GM23338 (cell line): ENCODE measurements at regions not wholly inside any gene's neighbourhood (a gene's known extent, or its start where the extent isn't known, plus 50 kb on each side); places are given as distances from the start of the nearest gene placed in this dataset.

Experiments used
- ATAC-seq: fragments of 200-7000 bp; cut with Tn5 transposase; 3 replicates; pipeline ENCODE4 v1.9.1; 2020
- DNase-seq: peaks from one replicate; pipeline ENCODE4 v3.0.0-alpha.2; 2015; ENCODE audit warnings: low spot score
- H2AFZ ChIP-seq: fragments of 200-600 bp; sonication (generic); 2 replicates; pipeline ENCODE4 v1.8.0; 2016; ENCODE audit warnings: antibody characterized with exemption, mild to moderate bottlenecking, moderate library complexity
- H3F3A ChIP-seq: fragments of 200-600 bp; sonication (generic); replicated peaks from 2 replicates; pipeline ENCODE4 v1.8.0; 2017; ENCODE audit warnings: antibody characterized with exemption, mixed run types, low read depth
- H3K27ac ChIP-seq: fragments of 200-600 bp; sonication (generic); 2 replicates; pipeline ENCODE4 v1.6.1; 2016; ENCODE audit warnings: low read depth
- H3K27me3 ChIP-seq: fragments of 200-600 bp; sonication (generic); 2 replicates; pipeline ENCODE4 v1.8.0; 2016; ENCODE audit warnings: mild to moderate bottlenecking, mixed run types, moderate library complexity; ENCODE audit not compliant: insufficient read depth
- H3K36me3 ChIP-seq: fragments of 200-600 bp; sonication (generic); 2 replicates; pipeline ENCODE4 v1.8.0; 2016; ENCODE audit warnings: mild to moderate bottlenecking; ENCODE audit not compliant: insufficient read depth
- H3K4me1 ChIP-seq: fragments of 200-600 bp; sonication (generic); 2 replicates; pipeline ENCODE4 v1.8.0; 2016; ENCODE audit warnings: mild to moderate bottlenecking, moderate library complexity; ENCODE audit not compliant: insufficient read depth
- H3K4me2 ChIP-seq: fragments of 200-600 bp; sonication (generic); 2 replicates; pipeline ENCODE4 v1.7.1; 2017; ENCODE audit warnings: mixed run types
- H3K4me3 ChIP-seq: fragments of 200-600 bp; sonication (generic); 2 replicates; pipeline ENCODE4 v1.6.1; 2016; ENCODE audit warnings: mixed run types
- H3K79me2 ChIP-seq: fragments of 200-600 bp; sonication (generic); replicated peaks from 2 replicates; pipeline ENCODE4 v1.8.0; 2017; ENCODE audit warnings: mild to moderate bottlenecking; ENCODE audit not compliant: insufficient read depth
- H3K9me2 ChIP-seq: fragments of 200-600 bp; sonication (generic); 2 replicates; pipeline ENCODE4 v1.8.0; 2017; ENCODE audit not compliant: insufficient read depth
- H4K20me1 ChIP-seq: fragments of 200-600 bp; sonication (generic); replicated peaks from 2 replicates; pipeline ENCODE4 v1.8.0; 2017; ENCODE audit warnings: mild to moderate bottlenecking; ENCODE audit not compliant: insufficient read depth
- H3K27ac Mint-ChIP-seq: 2 replicates; pipeline ENCODE4 v1.8.0; 2020; ENCODE audit warnings: inconsistent platforms, mild to moderate bottlenecking, moderate library complexity, mixed read lengths
- H3K27me3 Mint-ChIP-seq: 3 replicates; pipeline ENCODE4 v1.8.0; 2022; ENCODE audit warnings: low read depth, mild to moderate bottlenecking, moderate library complexity, mixed read lengths, inconsistent platforms; ENCODE audit not compliant: insufficient read depth, poor library complexity
- H3K36me3 Mint-ChIP-seq: 3 replicates; pipeline ENCODE4 v1.8.0; 2021; ENCODE audit warnings: low read depth, mild to moderate bottlenecking, inconsistent platforms, moderate library complexity, mixed read lengths
- H3K4me1 Mint-ChIP-seq: 3 replicates; pipeline ENCODE4 v1.8.0; 2020; ENCODE audit warnings: mild to moderate bottlenecking, inconsistent platforms, mixed read lengths
- H3K4me3 Mint-ChIP-seq: 3 replicates; pipeline ENCODE4 v1.8.0; 2021; ENCODE audit warnings: moderate library complexity, mild to moderate bottlenecking, inconsistent platforms, mixed read lengths
- H3K9me3 Mint-ChIP-seq: 3 replicates; pipeline ENCODE4 v1.8.0; 2020; ENCODE audit warnings: moderate library complexity, mild to moderate bottlenecking, inconsistent platforms, mixed read lengths
- CREB1 ChIP-seq: fragments of 250-450 bp; sonication (Bioruptor Pico); IDR thresholded peaks from 2 replicates; pipeline ENCODE4 v1.5.0; 2020; ENCODE audit warnings: low read depth, mild to moderate bottlenecking, moderate library complexity
- CTCF ChIP-seq, 2 experiments: fragments of 200-600 bp in 1 of 2; sonication (generic) in 1 of 2; conservative IDR thresholded peaks; 2 replicates each; pipeline versions ENCODE4 v1.5.1 to v1.6.1; 2016 to 2017; ENCODE audit warnings: antibody characterized with exemption in 2 of 2, low read depth in 2 of 2, mild to moderate bottlenecking in 2 of 2, moderate library complexity in 1 of 2
- ETS1 ChIP-seq: IDR thresholded peaks from 2 replicates; pipeline ENCODE4 v1.6.1; 2016; ENCODE audit warnings: antibody characterized with exemption
- EZH2 ChIP-seq: fragments of 200-600 bp; sonication (generic); IDR thresholded peaks from one replicate; pipeline ENCODE4 v1.8.0; 2017; ENCODE audit warnings: antibody characterized with exemption, mild to moderate bottlenecking, low read depth; ENCODE audit not compliant: unreplicated experiment
- EZH2phosphoT487 ChIP-seq: fragments of 200-600 bp; sonication (generic); IDR thresholded peaks from one replicate; pipeline ENCODE4 v1.8.1; 2018; ENCODE audit warnings: antibody characterized with exemption; ENCODE audit not compliant: unreplicated experiment
- JUNB ChIP-seq: IDR thresholded peaks from one replicate; pipeline ENCODE4 v1.6.1; 2016; ENCODE audit warnings: antibody characterized with exemption; ENCODE audit not compliant: unreplicated experiment
- NANOG ChIP-seq: IDR thresholded peaks from 2 replicates; pipeline ENCODE4 v1.6.1; 2016; ENCODE audit warnings: antibody characterized with exemption, borderline replicate concordance
- POLR2AphosphoS5 ChIP-seq: IDR thresholded peaks from 2 replicates; pipeline ENCODE4 v1.6.1; 2016; ENCODE audit warnings: antibody characterized with exemption, low read depth
- REST ChIP-seq: IDR thresholded peaks from one replicate; pipeline ENCODE4 v1.6.1; 2018; ENCODE audit warnings: antibody characterized with exemption; ENCODE audit not compliant: unreplicated experiment
- STAT1 ChIP-seq: IDR thresholded peaks from one replicate; pipeline ENCODE4 v1.6.1; 2016; ENCODE audit warnings: antibody characterized with exemption; ENCODE audit not compliant: unreplicated experiment
- ZNF114 ChIP-seq: fragments of 250-450 bp; sonication (Bioruptor Pico); IDR thresholded peaks from 2 replicates; pipeline ENCODE4 v1.5.0; 2020; ENCODE audit warnings: mild to moderate bottlenecking, moderate library complexity
- ZNF331 ChIP-seq: fragments of 250-450 bp; sonication (Bioruptor Pico); IDR thresholded peaks from 2 replicates; pipeline ENCODE4 v1.5.0; 2020; ENCODE audit warnings: low read depth, mild to moderate bottlenecking, moderate library complexity
- ZNF462 ChIP-seq: fragments of 250-450 bp; sonication (Bioruptor Pico); IDR thresholded peaks from 2 replicates; pipeline ENCODE4 v1.5.0; 2020; ENCODE audit warnings: mild to moderate bottlenecking, moderate library complexity

- no peaks in the 10 kb centered on the region for H3K27me3 ChIP-seq
- Mint-ChIP-seq H3K9me3 (no peaks in the 10 kb centered on the region), H3K4me3 (no peak overlapping the region), H3K4me1 (peaks cover 49% of the 10 kb centered on the region), H3K36me3 (no peaks in the 10 kb centered on the region), H3K27ac (no peak overlapping the region; the same call in 1 of the 2 replicates), H3K27me3 (peaks cover 2% of the 10 kb centered on the region)
- H3K4me2 ChIP-seq: peak overlapping the region; percentile 35
- no peaks in the 10 kb centered on the region for H3K9me2 ChIP-seq
- H3K79me2 ChIP-seq: no peaks in the 10 kb centered on the region
- DNase-seq (no peak), ATAC-seq (peak; percentile 41)
- TF ChIP-seq EZH2: no peak
- TF ChIP-seq ZNF114 (CRISPR knock-in tag): no peak
- TF ChIP-seq ZNF462: no peak
- TF ChIP-seq EZH2phosphoT487: no peak
- TF ChIP-seq JUNB: no peak
- TF ChIP-seq ETS1: no peak
- TF ChIP-seq CREB1 (CRISPR knock-in tag): no peak
- TF ChIP-seq CTCF (conservative IDR thresholded peaks at IDR 0.05; ENCODE audit: low read depth in 2 of 2): no peak
- no peak for TF ChIP-seq REST
- no peak for TF ChIP-seq POLR2AphosphoS5
- TF ChIP-seq ZNF331: no peak
- TF ChIP-seq NANOG: no peak
- no peak for TF ChIP-seq STAT1
- H4K20me1 ChIP-seq: no peaks in the 10 kb centered on the region
- H2AFZ ChIP-seq: 0 out of 2 replicates have a peak overlapping the region, but pooled peaks have one; percentile 38
- H3K4me3 ChIP-seq: peak overlapping the region; percentile 37
- peaks cover 48% of the 10 kb centered on the region for H3K4me1 ChIP-seq
- no peaks in the 10 kb centered on the region for H3K36me3 ChIP-seq
- no peak overlapping the region for H3K27ac ChIP-seq
- no peaks in the 10 kb centered on the region for H3F3A ChIP-seq
Measured at GRCh38 chr2:58954880-58955385, 713.8 kb upstream of the FANCL start.
